LNCAP (cell line): ENCODE measurements at regions not wholly inside any gene's neighbourhood (a gene's known extent, or its start where the extent isn't known, plus 50 kb on each side); places are given as distances from the start of the nearest gene placed in this dataset.

Experiments used
- TF ChIP-seq, protein P1 (sequence below): fragments of 450-650 bp; IDR thresholded peaks from 2 replicates; pipeline ENCODE4 v1.5.1; 2017; ENCODE audit warnings: mild to moderate bottlenecking

GRCh38 chr2:144749188-144749587, 229.3 kb upstream of the ZEB2 start:
- TF ChIP-seq, protein P1, sequence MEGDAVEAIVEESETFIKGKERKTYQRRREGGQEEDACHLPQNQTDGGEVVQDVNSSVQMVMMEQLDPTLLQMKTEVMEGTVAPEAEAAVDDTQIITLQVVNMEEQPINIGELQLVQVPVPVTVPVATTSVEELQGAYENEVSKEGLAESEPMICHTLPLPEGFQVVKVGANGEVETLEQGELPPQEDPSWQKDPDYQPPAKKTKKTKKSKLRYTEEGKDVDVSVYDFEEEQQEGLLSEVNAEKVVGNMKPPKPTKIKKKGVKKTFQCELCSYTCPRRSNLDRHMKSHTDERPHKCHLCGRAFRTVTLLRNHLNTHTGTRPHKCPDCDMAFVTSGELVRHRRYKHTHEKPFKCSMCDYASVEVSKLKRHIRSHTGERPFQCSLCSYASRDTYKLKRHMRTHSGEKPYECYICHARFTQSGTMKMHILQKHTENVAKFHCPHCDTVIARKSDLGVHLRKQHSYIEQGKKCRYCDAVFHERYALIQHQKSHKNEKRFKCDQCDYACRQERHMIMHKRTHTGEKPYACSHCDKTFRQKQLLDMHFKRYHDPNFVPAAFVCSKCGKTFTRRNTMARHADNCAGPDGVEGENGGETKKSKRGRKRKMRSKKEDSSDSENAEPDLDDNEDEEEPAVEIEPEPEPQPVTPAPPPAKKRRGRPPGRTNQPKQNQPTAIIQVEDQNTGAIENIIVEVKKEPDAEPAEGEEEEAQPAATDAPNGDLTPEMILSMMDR = no peak

DNA sequence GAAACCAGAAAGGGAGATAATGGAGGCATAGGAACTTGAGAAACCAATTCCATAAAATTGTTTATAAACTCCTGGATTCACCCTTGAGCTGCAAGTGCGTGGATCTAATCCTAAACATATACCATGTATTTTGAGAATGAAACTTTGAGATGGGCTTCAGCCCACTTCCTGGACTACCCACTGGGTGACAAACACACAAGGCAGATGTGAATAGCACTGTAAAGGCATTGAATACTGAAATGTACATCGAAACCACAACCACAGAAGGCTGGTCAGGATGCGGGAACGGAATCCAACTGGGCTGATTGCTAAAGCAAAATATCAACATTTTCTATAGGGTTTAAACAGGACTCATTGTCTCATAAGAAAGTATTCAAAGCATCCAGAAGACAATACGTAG, 228.5 kb upstream of the ZEB2 start:
- TF ChIP-seq, protein P1 = no peak

- TF ChIP-seq, protein P1 = no peak
These were observed 227.7 kb upstream of the ZEB2 start for GRCh38 chr2:144747571-144747970.

GRCh38 chr2:144745424-144745823, 225.5 kb upstream of the ZEB2 start:
- TF ChIP-seq, protein P1 = no peak

DNA sequence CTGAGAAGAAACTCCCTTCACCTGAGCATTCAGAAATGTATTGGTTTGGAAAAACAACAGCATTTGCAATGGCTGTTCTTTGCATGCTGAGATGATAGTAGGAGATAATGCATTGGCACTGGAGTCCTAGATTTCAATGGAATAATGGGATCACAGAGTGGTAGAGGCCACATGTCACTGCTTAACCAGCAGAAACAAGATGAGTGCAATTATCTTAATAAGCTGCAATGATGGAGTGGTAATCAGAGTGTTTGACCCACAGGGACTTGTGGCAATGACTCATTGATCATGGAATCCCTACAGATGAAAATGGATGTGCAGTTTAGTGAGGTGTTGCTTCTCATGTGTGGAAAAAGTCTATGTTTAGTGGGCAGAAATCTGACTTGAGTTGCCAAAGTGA, 218.8 kb upstream of the ZEB2 start:
- TF ChIP-seq, protein P1 = no peak

GRCh38 chr2:144730711-144731110, 210.8 kb upstream of the ZEB2 start:
- TF ChIP-seq, protein P1 = no peak

DNA sequence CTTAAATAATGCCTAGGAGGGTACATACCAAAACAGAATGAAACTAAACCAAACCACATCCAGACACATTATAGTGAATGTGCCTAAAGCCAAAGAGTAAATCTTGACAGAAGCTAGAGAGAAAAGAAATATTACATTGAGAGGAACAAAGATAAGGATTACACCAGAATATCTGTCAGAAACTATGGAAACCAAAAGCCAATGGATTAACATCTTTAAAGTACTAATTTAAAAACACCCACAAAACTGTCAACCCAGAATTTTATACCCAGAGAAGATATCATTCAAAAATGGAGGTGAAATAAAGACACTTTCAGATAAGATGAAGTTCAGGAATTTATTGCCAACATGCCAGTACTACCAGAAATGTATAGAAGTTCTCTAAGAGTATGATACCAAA, 198.5 kb upstream of the ZEB2 start:
- TF ChIP-seq, protein P1 = no peak

GRCh38 chr2:144715992-144716391, 196.1 kb upstream of the ZEB2 start:
- TF ChIP-seq, protein P1 = no peak
